SIG-M5 treated with dmso at 0.1 percent for 504 hours (cell line): ENCODE measurements at regions not wholly inside any gene's neighbourhood (a gene's known extent, or its start where the extent isn't known, plus 50 kb on each side); places are given as distances from the start of the nearest gene placed in this dataset.

Source experiments
- DNase-seq: peaks from one replicate; lab custom pipeline; 2025; ENCODE audit not compliant: unreplicated experiment; lab: John Stamatoyannopoulos, UW

GRCh38 chr10:3901370-3901769 is 116.4 kb upstream of the KLF6 start:
- DNase-seq, result no peak

DNA sequence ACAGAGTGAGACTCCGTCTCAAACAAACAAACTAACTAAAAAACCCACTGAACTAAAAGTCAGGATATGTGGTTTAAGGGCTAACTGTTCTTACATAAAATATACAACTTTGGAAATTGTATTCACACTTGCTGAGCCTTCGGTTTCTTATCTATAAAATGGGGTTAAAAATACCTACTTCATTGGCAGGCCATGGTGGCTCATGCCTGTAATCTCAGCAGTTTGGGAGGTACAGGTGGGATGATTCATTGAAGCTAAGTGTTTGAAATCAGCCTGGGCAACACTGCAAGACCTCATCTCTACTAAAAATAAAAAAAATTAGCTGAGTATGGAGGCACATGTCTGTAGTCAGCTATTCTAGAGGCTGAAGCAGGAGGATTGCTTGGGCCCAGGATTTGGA is 115.4 kb upstream of the KLF6 start:
- no peak for DNase-seq

DNA sequence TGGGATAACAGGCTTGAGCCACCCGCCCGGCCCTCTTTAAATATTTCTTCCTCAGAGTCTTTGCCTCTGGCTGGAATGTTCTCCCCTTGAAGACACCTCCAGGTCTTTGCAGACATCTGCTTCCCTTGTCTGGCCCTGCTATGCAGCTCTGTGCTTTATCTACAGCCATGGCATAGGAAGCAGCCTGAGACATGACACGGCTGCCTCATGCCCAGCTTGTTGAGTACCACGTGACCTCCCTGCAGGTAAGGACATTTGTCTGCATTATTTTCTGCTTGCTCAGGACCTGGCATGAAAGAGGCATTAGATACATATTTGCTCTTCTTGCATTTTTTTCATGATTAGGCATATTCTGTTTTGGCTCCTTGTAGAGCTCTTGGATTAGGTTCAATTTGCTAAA is 113.8 kb upstream of the KLF6 start:
- peak; percentile 8 for DNase-seq

GRCh38 chr10:3897156-3897555 is 112.1 kb upstream of the KLF6 start:
- no peak for DNase-seq

GRCh38 chr10:3896161-3896560 is 111.2 kb upstream of the KLF6 start:
- DNase-seq, result no peak

DNA sequence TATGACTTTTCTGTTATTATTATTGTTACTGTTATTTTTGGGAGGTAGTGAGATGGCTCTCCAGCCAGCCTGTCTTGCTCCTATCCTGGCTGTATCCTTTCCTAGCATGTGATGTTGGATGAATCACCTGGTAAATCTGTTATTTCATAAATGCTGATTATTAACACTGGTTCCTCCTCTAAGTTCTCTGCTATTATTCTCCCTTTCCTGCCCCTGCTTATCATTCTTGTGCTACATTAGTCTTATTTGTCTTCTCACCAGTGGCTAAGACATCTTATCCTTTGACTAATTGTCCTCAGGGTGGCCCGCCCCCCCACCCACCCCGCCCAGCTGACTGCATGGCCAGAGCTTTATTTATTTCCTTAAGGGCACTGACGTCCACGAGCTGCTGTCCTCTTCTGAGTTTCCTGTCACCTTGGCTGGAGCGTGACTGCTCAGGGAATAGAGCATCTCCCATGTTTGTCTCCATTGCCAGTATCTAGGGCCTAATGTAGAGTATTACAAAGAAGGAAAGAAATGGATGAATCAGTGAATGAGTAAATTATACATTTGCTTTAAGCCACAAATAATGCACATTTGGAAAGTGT is 110.1 kb upstream of the KLF6 start:
- no peak for DNase-seq

DNA sequence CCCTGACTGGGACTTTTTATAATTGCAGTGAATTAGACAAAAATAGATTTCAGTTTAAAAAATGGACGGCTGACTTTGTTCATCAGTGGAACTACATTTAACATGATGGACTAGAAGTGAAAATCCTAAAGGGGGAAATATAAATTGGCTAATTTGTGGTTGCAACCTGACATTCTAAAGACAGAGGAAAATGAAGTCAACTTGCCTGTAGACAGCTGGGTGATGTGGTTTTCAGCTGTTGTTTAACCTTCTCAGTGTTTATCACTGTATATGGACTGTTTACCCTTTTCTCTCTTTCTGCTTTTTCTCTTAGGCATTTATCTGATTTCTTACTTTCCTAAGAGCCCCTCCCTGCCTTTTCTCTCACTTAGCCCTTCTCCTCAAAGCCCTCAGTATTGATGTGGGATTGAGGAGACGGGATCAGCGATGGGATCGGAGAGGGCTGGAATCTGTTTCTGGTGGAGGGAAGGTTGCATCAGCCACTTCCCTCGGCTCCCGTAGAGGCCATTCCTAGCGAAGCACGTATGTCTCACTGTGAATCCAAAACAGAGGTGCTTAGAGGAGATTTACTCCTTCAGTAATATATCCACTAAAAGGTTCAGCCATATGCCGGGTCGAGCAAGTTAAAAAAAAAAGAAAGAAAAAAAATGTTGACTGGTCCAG is 109.0 kb upstream of the KLF6 start:
- peak; percentile 12 for DNase-seq

DNA sequence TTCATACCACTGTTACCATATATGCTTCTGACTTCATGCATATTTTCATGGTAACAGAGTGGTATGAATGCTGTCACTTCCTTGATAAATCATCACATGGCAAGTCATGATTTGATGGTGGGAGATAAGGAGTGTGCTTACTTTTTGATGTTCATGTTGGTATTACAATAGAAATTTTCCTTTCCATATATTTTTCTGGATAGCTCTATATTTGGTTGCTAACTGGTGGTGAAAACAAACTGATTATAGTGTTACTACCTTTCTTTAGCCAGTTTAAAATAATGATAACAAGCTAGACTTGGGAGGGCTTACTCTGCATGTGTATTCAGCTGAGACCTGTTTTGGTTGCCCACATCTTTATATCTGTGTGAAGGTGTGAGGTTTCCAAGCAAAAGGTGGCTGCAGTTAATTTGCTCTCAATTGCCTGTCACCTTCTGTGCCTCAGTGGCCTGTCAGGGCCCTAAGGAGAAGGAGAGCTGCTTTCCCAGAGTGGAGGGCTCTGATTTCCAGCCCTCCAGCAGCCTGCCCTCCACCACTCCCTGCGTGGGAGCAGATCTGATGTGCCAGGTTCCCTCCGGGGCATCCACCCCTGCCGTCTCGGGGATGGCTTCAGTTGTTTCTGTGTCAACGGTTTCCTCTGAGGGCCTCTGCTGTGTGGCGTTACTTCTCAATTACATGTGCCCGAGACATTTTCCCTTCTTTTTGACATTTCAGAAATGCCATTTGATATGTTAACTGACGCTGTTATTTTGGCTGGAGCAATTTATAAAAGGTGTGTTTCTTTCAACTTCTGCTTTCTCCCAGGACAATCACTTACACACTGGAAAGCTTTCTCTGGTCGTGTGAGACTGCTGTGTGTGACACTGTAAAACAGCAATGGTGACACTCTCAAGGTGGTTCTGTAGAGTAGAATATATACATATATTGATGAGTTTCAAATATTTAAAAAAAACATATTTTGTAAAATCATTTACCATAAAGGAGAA is 107.7 kb upstream of the KLF6 start:
- DNase-seq, result no peak

GRCh38 chr10:3891396-3891795 is 106.4 kb upstream of the KLF6 start:
- DNase-seq, result no peak

DNA sequence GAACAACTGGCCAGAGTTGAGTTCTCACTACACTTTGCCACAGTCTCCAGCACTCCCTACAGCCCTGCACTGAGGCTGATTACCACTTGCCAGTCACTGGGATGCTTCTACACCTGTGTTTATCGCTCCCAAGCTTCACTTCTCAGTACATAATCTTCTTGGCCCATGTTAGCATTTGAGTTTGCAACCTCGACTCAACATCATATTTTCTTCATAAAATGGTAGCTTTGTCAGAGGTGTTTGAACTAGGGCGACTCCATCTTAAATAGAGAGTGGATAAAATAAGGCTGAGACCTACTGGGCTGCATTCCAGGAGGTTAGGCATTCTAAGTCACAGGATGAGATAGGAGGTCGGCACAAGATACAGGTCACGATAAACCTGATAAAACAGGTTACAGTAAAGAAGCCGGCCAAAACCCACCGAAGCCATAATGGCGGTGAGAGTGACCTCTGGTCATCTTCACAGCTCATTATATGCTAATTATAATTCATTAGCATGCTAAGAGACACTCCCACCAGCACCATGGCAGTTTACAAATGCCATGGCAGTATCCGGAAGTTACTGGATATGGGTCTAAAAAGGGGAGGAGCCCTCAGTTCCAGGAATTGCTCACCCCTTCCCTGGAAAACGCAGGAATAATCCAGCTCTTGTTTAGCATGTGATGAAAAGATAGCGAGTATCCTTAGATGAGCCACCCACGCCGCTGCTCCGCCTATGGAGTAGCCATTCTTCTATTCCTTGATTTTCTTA is 105.8 kb upstream of the KLF6 start:
- DNase-seq, result no peak

GRCh38 chr10:3889961-3890522 is 105.0 kb upstream of the KLF6 start:
- DNase-seq, result no peak

GRCh38 chr10:3887885-3888476 is 103.0 kb upstream of the KLF6 start:
- DNase-seq, result no peak

- no peak for DNase-seq
Measured at GRCh38 chr10:3887404-3887803, 102.4 kb upstream of the KLF6 start.

- peak; percentile 33 for DNase-seq
Measured at GRCh38 chr10:3886641-3887251, 101.7 kb upstream of the KLF6 start.

- DNase-seq, result no peak
Measured at GRCh38 chr10:3886191-3886590, 101.2 kb upstream of the KLF6 start.

GRCh38 chr10:3882855-3883254 is 97.8 kb upstream of the KLF6 start:
- no peak for DNase-seq

- DNase-seq, result peak; percentile 29
Measured at GRCh38 chr10:3881622-3882021, 96.6 kb upstream of the KLF6 start.

DNA sequence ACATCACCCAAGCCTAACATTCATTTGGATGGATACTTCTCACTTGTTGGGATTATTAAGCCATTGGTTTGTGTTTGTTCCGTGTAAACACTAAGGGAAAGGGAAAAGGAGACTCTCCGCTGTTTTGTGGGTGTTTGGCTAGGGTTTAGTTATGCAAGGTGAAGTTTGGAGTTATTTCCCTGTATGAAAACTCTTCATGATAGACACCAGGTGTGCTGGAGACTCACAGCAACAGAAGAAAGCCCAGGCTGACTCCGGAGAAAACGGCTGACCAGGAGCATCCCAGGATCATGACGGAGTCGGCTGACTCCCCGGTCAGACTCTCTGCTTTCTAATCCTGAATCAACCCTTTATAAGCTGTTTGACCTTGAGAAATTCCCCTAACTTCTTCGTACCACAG is 94.1 kb upstream of the KLF6 start:
- DNase-seq, result no peak

GRCh38 chr10:3877211-3878000 is 92.4 kb upstream of the KLF6 start:
- DNase-seq, result peak; percentile 10
